HT1080 (cell line): ENCODE measurements at regions not wholly inside any gene's neighbourhood (a gene's known extent, or its start where the extent isn't known, plus 50 kb on each side); places are given as distances from the start of the nearest gene placed in this dataset.
A peak's percentile ranks its signal among the peaks of the same experiment; 100 is the strongest.
"Not testable (repeated sequence)": the region's sequence is repeated elsewhere in the genome, so short reads cannot be mapped to it uniquely, and the experiment has no call there.

Source experiments
- DNase-seq: peaks from one replicate; pipeline ENCODE4 v3.0.0-alpha.2; 2015; ENCODE audit warnings: low read depth

DNA sequence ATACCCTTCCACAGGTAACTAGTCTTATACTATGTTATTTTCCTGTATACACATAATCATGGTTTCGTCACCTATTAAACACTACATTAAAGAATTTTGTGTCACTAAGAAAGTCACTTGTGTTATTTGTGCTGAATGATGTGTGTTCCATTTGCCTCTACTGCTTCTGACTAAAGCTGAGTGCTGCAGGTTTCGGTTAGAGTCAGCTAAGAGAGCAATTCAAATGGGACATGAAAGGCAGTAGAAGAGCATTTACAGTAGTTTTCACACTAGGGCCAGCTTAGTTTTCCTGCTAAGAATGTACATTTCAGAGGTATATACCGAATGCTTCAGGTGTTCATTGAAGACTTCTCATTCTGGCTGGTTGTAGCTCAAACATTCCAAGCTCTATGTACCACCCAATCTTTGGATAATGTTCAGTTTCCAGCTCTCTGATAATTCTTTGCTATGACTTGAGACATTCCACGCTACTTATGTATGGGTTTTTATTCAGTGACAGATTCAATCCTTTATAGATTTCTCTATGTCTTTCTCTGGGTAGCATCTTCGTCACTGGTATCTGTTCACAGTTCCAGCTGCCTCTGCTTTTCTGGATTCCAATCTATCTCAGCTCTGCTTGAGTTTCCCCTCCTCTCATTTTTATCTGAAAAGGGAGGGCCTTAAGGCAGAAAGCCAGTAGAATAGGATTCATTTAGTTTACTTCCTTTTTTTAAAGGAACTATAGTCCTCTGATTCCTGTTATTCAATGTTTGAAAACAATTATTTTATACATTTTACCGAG is 164.4 kb downstream of the CXXC4 start:
- DNase-seq, result no peak

DNA sequence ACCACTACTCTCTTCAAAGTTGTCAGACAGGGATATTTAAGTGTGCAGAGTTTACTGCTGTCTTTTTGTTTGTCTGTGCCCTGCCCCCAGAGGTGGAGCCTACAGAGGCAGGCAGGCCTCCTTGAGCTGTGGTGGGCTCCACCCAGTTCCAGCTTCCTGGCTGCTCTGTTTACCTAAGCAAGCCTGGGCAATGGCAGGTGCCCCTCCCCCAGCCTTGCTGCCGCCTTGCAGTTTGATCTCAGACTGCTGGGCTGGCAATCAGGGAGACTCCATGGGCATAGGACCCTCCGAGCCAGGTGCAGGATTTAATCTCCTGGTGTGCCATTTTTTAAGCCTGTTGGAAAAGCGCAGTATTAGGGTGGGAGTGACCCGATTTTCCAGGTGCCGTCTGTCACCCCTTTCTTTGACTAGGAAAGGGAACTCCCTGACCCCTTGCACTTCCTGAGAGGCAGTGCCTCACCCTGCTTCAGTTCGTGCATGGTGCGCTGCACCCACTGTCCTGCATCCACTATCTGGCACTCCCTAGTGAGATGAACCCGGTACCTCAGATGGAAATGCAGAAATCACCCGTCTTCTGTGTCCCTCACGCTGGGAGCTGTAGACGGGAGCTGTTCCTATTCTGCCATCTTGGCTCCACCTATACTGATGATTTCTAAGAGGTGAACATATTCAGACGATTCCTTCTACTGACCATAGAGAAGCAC is 167.6 kb downstream of the CXXC4 start:
- DNase-seq, result not testable (repeated sequence)

DNA sequence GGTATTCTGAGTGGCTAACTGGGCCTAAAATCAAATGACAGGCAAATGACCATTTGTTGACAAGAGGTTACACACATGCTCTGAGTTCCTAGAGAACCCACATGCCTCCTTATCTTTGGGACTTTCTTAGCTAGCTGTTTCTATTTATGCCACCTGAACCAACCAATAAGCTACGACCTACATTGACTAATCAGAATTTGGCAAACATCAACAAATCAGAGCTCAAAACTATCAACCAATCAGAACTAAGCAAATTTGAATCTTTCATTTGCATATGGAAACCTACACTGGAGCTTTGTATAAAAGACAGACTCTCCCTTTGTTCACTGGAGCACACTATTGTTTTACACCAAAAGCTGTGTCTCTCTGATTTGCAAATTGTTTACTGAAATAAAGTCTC is 192.0 kb downstream of the CXXC4 start:
- DNase-seq, result no peak

DNA sequence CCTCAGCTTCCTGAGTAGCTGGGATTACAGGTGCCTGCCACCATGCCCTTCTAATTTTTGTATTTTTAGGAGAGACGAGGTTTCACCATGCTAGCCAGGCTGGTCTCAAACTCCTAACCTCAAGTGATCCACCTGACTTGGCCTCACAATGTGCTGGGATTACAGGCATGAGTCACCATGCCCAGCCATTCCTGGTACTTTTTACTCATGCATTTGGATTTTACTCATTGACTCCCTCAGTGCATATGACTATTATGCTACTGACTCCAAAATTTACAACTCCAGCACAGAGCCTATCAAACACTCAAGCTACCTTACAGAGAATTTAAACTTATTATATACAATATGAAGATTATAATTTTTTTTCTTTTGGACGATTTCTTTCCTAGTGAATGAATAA is 199.9 kb downstream of the CXXC4 start:
- DNase-seq, result peak; percentile 61

DNA sequence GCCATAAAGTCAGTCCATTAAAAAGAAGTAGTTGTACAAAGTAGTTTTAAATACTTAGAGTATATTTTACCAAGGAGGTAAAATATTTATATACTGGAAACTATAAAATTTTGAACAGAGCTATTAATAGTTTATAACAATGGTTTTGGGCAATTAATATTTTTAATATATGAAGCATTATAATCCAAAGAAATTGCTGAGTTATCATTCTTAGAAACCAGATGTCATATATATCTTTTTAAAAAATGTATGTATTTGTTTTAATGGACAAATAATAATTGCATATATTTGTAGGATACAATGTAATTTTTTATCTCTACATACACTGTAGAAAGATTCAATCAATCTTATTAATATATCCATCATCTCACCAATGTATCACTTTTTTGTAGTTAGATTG is 207.8 kb downstream of the CXXC4 start:
- no peak for DNase-seq

DNA sequence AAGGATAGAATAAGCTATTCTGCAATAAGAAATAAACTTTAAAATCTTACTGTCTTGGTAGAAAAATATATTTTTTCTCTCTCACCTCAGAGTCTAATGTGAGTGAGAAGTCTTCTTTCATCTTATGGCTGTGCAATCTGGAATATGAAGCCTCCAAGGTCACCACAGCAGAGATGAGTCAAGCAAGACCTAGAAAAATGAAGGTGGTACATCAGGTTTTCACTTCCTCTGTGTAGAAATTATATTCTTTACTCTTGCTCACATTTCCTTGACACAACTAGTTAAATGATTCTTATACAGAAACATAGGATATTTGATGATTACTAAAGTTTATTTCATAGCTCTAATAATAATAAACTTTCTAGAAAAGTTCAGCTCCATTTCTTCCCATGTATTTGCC is 211.4 kb downstream of the CXXC4 start:
- DNase-seq, result no peak

DNA sequence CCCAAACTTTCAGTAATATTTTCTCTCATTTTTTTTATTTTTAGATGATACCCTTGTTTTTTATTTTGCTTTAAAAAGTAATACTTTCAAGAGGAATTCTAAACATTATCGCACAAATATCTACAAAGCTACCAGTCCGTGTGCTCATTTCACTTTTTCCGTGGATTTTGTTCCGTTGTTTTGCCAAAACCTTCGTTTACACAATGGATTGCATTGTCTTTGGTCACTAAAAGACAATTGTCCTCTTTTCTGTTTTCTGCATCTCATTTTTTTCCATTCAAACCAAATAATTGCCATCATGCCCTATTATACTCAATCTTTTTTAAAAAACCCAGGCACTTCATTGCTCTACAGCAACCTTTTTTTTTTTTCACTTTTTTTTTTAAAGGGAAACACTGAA is 214.9 kb downstream of the CXXC4 start:
- no peak for DNase-seq

DNA sequence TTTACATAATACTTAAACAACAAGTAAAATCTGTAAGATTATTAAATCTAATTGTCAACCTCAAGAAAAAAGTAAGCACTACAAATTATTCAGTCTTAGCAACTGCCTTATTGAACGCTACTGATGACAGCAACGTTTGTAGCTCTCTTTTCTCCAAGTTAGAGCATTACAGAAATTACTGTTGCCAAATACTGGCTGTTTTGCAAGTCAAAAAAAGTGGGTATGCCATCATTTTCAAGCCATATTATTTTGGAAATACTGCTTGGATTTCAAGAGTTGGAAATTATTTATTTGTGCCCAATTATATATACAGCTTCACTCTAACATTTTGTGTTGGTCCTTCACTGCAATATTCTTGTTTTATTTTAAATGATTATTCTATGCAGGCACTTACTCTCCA is 221.7 kb downstream of the CXXC4 start:
- DNase-seq, result no peak

DNA sequence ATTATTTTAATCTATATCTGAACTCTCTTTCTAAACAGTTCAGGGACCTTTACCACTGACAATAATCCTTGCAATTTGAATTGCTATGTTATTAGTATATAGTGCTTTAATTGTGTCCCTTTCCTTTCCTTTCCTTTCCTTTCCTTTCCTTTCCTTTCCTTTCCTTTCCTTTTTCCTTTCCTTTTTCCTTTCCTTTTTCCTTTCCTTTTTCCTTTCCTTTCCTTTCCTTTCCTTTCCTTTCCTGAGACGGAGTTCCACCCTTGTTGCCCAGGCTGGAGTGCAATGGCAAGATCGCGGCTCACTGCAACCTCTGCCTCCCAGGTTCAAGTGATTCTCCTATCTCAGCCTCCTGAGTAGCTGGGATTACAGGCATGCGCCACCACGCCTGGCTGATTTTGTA is 225.1 kb downstream of the CXXC4 start:
- not testable (repeated sequence) for DNase-seq

DNA sequence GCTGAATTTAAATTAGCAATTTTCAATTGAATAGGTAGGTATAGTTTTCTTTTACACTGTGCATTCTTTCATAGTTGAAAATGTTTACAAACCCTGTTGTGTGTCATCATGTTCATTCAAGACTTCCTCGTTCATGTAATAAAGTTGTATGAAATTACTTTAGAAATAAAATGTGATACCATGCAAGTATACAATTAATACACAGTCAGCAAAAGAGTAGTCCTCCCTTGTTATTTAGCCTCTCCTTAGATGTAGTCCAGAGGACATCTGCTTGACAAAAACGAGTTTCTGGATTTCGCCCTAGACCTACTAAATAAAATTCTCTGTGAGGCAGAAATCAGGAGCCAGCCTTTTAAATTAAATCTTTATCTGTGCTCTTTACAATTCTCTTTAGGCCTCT is 231.6 kb downstream of the CXXC4 start:
- DNase-seq, result no peak

DNA sequence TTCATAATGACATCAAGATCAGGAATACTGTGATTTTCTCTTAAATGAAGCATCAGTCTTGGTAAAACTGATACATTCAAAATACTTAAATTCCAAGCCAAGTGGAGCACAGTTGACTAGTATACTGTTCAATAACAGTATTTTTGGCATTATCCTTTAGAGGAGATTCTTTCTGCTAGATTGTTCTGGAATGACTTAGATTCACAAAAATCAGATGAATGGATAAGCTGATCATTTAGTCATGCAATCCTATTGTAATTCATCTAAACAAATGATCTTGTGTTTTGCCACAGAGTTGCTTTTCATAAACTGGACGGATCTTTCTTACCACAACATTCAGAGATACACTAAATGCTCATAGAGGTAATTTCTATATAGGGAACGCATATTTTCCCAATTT is 232.0 kb downstream of the CXXC4 start:
- no peak for DNase-seq

DNA sequence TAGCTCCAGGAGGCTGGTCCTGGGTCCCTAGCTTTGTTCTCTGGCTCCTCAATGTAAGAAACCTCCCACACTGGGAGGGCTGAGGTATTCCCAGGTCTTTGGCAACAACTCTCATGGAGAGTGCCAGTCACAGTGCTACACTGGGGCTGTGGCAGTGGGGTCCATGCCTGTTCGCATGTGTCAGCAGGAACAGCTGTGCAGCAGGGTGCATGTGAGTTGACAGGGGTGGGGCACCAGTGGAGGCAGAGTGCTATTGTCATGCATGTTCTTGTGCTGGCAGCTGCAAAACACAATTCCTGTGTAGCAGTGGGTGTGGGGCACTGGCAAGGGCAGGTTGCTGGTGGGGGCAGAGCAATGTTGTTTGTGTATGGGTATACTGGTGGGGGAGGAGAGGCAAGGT is 246.0 kb downstream of the CXXC4 start:
- no peak for DNase-seq

DNA sequence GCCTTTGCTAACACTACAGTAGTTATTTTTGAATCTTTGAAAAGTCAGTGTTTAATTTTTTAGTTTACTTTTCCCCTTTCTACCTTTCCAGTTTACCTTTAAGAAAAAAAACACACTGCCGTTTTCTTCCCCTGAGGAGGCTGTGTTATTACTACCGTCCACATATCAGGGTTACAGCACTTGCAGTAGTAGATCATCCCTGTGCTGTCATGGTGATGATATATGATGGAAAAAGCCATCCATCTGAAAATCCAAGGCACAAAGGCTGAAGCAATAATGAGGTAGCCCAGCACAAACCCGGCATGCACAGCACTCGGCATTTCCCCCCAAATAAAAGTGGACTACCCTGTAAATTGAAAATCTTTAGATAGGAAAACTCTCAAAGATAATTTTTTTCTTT is 258.7 kb downstream of the CXXC4 start:
- no peak for DNase-seq

DNA sequence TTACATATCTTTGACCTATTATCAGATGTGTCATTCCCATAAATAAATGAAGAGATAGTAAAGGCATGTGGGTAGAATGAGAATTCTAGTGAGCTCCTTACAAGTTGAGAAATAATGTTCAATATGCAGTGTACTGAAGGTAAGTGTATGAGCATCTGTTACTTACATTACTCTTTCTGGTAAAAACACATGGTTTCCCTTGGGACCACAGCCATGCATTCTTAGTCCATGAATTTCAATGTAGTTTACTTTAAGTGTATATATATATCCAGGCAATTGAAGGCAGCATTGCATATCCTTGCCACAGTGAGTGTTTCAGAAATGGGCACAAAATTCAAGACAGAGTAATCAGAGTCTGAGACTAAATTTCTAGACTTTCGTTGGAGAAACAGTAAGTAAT is 277.2 kb downstream of the CXXC4 start:
- DNase-seq, result no peak

DNA sequence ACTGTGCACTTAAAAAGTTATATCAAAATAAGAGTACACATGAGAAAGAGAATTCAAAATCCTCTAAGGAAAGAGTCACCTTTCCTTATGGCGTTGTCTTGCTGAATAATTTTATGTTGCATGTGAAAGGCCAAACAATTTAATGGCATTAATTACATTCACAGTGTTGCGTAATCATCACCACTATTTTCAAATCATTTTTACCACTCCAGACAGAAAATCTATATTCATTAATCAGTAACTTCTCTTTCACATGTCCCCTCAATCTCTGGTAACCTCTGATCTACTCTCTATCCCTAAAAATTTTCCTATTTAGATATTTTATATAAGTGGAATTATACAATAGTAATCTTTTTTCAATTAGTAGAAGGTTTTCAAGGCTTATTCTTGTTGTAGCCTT is 283.0 kb downstream of the CXXC4 start:
- no peak for DNase-seq

DNA sequence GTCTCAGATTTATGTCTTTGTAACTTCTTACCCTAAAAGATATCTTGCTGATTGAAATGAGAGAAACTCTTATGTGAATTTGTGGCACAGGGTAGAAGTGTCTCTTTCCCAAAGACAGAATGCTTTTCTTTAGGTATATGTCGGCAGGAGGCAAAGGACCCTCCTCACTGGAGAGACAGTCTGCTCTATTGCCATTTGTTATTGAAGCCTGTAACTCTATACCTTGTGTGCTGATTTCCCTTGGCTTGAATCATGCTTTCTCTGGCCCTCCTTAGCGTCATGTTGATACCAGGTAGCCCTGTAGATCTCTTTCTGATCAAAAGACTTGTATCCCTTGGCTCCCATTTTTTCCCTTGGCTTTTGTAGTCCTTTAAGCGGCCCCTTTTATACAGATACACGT is 284.3 kb downstream of the CXXC4 start:
- no peak for DNase-seq

DNA sequence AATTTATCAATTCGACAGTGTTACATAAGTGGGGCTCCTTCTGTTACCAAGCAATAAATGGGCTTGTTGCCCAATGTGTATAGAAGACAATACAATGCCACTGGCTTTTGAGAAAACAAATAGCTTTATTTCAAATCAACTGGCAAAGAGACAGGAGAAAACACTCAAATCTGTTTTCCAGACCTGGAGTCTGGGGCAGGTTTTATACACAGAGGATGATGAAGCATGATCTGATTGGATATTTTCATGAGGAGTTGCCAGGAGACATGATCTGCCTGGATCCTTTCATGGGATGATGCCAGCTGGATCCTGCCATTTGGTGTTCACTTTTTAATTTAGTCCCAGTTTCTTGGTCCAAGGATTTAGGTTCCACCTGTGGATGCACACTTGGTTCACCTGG is 287.9 kb downstream of the CXXC4 start:
- no peak for DNase-seq

DNA sequence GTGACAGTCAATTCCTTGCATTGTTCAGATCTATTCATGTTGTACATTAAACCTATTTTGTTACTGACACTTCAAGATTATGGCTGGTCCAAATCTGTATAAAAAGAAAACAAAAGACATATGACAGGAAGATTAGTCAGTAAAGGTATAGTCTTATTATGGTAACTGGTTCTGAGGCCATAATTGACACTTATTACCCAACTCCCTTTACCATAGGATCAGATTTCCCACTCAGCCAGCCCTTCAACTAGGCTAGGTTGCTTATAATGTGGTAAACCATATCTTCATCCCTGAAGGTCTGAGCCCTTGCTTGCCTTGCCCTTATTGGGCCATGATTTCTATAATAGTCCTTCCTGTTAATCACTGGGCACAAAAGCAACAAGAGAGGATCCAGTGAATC is 289.6 kb downstream of the CXXC4 start:
- DNase-seq, result peak; percentile 26

DNA sequence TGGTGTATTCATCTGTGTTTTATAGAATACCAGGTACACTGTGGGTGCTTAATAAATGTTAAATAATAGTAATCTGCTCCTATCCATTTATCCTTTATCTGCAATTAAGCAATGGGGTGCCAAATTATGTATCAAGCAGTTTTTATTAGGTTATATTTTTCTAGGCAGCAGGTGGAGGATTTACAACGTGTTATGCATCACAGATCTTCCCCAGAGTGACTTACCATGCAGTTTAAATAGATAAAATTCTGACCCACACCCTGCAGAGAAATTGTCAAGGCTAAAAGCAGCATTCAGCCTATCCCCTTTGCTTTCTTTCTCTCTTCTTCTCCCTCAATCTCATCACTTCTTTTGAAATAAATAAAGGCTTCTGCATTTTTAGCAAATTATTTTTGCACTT is 306.4 kb downstream of the CXXC4 start:
- DNase-seq, result no peak

DNA sequence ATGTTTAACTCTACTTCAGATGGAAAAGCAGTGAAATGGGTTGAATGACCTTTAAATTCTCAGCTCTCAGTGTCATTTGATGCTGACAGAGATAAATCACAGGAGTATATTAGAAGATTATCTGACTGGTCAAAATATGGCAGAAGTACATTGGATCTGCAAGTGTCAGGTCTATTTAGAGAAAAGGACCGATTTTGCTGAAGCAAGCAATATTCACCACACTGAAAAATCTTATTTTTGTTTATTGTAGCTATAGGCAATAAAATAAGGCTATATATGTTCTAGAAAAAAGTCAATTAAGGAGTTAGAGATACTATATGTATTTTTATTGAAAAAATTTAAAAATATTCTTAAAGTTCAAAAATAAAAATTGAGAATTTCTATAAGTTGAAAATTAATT is 325.3 kb downstream of the CXXC4 start:
- no peak for DNase-seq

DNA sequence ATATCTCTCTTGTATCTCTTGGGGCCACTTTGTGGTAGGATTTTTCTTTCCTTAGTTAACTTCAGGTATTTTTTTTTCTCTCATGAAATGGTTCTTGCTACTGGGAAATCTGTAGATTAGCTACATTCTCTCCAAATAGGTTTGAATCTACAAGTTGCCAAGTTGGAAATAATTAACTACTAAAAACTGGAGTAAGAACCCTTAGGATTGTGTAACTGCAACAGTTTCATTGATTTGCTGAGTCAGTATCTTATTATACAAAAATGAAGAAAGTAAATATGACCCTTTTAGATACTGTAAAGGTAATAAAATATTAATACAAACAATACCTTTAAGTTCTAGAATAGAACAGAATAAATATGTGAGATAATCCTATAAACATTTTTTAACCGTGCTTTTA is 327.9 kb downstream of the CXXC4 start:
- no peak for DNase-seq

DNA sequence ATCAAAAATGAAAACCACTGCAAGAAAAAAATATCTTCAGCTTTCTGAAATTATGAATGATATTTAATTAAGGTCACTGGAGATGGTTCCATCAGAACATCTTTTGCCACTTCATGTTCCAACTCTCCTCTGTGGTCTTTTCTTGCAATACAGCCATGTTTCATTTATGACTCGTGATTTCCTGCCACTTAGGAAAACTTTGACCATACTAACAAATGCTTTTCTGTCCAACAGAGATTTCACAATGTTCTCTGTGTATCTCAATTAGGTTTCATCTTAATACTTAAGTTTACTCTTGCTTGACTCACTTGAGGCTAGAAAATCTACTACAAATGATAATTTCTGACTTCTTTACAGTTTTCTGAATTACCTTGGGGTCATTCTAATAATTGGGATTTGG is 330.9 kb downstream of the CXXC4 start:
- DNase-seq, result peak; percentile 51

DNA sequence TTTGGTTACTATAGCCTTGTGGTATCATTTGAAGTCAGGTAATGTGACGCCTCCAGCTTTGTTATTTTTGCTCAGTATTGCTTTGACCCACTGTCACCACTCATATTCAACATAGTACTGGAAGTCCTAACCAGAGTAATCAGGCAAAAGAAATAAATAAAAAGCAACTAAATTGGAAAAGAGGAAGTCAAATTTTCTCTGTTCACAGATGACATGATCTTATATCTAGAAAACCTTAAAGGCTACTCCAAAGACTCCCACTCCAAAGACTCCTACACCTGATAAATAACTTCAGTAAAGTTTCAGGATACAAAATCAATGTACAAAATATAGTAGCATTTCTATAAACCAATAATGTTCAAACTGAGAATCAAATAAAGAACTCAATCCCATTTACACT is 348.6 kb downstream of the CXXC4 start:
- no peak for DNase-seq
